NOMO-1 treated with dmso at 0.1 percent for 144 hours (cell line): ENCODE measurements at regions not wholly inside any gene's neighbourhood (a gene's known extent, or its start where the extent isn't known, plus 50 kb on each side); places are given as distances from the start of the nearest gene placed in this dataset.
"Not testable (repeated sequence)": the region's sequence is repeated elsewhere in the genome, so short reads cannot be mapped to it uniquely, and the experiment has no call there.

Source experiments
- DNase-seq: peaks from one replicate; lab custom pipeline; 2025; ENCODE audit not compliant: unreplicated experiment; lab: John Stamatoyannopoulos, UW

- no peak for DNase-seq
Observed at GRCh38 chr3:109648027-109648426, 310.7 kb upstream of the DPPA4 start.

GRCh38 chr3:109656225-109656624 lies 318.9 kb upstream of the DPPA4 start:
- DNase-seq: no peak

GRCh38 chr3:109678600-109678999 lies 341.3 kb upstream of the DPPA4 start:
- no peak for DNase-seq

- DNase-seq: no peak
Observed at GRCh38 chr3:109679664-109680063, 342.3 kb upstream of the DPPA4 start.

GRCh38 chr3:109683746-109684145 lies 346.4 kb upstream of the DPPA4 start:
- no peak for DNase-seq

- DNase-seq: no peak
Observed at GRCh38 chr3:109685084-109686079, 348.0 kb upstream of the DPPA4 start.

- no peak for DNase-seq
Observed at GRCh38 chr3:109687626-109688025, 350.3 kb upstream of the DPPA4 start.

- no peak for DNase-seq
Observed at GRCh38 chr3:109696932-109697331, 359.6 kb upstream of the DPPA4 start.

- DNase-seq: no peak
Observed at GRCh38 chr3:109702252-109702651, 364.9 kb upstream of the DPPA4 start.

GRCh38 chr3:109702976-109703375 lies 365.6 kb upstream of the DPPA4 start:
- DNase-seq: no peak

- DNase-seq: not testable (repeated sequence)
Observed at GRCh38 chr3:109705133-109705532, 367.8 kb upstream of the DPPA4 start.

- no peak for DNase-seq
Observed at GRCh38 chr3:109707617-109708016, 370.3 kb upstream of the DPPA4 start.

- DNase-seq: no peak
Observed at GRCh38 chr3:109713288-109713687, 375.9 kb upstream of the DPPA4 start.

GRCh38 chr3:109715707-109716106 lies 378.4 kb upstream of the DPPA4 start:
- no peak for DNase-seq

GRCh38 chr3:109718850-109719249 lies 381.5 kb upstream of the DPPA4 start:
- DNase-seq: no peak

- no peak for DNase-seq
Observed at GRCh38 chr3:109728861-109729494, 391.6 kb upstream of the DPPA4 start.

GRCh38 chr3:109731639-109732473 lies 394.5 kb upstream of the DPPA4 start:
- peak; percentile 17 for DNase-seq

- no peak for DNase-seq
Observed at GRCh38 chr3:109743981-109744380, 406.6 kb upstream of the DPPA4 start.

- no peak for DNase-seq
Observed at GRCh38 chr3:109772520-109772919, 435.2 kb upstream of the DPPA4 start.

- no peak for DNase-seq
Observed at GRCh38 chr3:109774108-109774507, 436.8 kb upstream of the DPPA4 start.

- no peak for DNase-seq
Observed at GRCh38 chr3:109784285-109784684, 446.9 kb upstream of the DPPA4 start.
